RWPE1 (cell line): ENCODE measurements at regions not wholly inside any gene's neighbourhood (a gene's known extent, or its start where the extent isn't known, plus 50 kb on each side); places are given as distances from the start of the nearest gene placed in this dataset.

ENCODE experiments used
- CTCF ChIA-PET: fragments of 350-600 bp; sonication (Branson Sonifier 250); formaldehyde crosslinking; extraction: SDS; loops from one replicate; lab custom pipeline; 2021; lab: Yijun Ruan, JAX
- POLR2A ChIA-PET: fragments of 400-600 bp; formaldehyde crosslinking; extraction: SDS; loops from one replicate; lab custom pipeline; 2020; ENCODE audit warnings: antibody characterized with exemption; ENCODE audit not compliant: low non-redundant PET; lab: Yijun Ruan, JAX
- DNase-seq: peaks from one replicate; pipeline ENCODE4 v3.0.0; 2012; ENCODE audit warnings: low spot score
- H3K27ac ChIP-seq: fragments of 450-650 bp; 2 replicates; pipeline ENCODE4 v1.5.1; 2017
- TF ChIP-seq, protein P1 (sequence below): fragments of 450-650 bp; conservative IDR thresholded peaks from 2 replicates; pipeline ENCODE4 v1.5.1; 2017; ENCODE audit warnings: low read depth, mild to moderate bottlenecking

DNA sequence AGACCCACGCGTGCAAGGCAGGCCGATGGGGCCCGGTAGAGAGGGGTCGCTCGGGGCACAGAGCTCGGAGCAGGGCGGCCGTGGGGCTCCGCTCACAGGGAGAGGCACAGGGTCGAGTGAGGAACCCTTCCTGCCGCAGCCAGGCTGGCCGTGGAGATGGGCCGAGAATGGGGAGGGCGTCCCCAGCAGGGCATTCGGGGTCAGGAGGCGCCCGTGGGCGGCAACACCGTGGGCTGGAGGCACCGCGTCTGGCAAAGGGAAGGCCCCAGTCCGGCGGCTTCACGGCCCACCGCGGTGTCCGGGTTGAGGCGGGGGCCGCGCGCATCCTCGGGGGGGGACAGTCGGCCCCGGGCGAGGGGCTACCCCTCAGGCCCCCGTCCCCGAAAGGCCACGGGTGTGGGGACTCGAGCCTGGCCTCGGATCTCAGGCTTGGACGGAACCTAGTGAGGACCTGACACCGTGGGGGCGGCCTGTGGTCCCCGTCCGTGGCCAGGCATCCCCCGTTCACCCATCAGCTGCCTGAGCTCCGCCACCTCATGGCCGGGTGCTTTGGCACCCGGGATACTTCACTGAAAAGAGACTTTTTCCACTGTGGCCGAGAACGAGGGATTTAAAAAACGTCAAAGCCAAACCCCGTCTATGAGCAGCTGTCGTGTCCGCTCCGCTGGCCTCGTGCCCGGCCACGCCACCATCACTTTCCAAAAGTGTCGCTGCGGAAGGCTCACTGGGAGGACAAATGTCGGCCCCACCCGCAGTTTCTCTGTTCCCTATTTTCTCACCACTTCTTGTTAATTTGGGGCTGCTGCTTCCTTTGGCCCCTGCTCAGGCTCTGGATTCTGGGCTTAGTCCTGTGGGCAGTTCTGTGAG, 73.6 kb downstream of the METRNL start:
- H3K27ac ChIP-seq: no peak overlapping the region
- DNase-seq: no peak
- CTCF ChIA-PET: no interaction called here
- TF ChIP-seq, protein P1, sequence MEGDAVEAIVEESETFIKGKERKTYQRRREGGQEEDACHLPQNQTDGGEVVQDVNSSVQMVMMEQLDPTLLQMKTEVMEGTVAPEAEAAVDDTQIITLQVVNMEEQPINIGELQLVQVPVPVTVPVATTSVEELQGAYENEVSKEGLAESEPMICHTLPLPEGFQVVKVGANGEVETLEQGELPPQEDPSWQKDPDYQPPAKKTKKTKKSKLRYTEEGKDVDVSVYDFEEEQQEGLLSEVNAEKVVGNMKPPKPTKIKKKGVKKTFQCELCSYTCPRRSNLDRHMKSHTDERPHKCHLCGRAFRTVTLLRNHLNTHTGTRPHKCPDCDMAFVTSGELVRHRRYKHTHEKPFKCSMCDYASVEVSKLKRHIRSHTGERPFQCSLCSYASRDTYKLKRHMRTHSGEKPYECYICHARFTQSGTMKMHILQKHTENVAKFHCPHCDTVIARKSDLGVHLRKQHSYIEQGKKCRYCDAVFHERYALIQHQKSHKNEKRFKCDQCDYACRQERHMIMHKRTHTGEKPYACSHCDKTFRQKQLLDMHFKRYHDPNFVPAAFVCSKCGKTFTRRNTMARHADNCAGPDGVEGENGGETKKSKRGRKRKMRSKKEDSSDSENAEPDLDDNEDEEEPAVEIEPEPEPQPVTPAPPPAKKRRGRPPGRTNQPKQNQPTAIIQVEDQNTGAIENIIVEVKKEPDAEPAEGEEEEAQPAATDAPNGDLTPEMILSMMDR: no peak
- POLR2A ChIA-PET: no interaction called here

DNA sequence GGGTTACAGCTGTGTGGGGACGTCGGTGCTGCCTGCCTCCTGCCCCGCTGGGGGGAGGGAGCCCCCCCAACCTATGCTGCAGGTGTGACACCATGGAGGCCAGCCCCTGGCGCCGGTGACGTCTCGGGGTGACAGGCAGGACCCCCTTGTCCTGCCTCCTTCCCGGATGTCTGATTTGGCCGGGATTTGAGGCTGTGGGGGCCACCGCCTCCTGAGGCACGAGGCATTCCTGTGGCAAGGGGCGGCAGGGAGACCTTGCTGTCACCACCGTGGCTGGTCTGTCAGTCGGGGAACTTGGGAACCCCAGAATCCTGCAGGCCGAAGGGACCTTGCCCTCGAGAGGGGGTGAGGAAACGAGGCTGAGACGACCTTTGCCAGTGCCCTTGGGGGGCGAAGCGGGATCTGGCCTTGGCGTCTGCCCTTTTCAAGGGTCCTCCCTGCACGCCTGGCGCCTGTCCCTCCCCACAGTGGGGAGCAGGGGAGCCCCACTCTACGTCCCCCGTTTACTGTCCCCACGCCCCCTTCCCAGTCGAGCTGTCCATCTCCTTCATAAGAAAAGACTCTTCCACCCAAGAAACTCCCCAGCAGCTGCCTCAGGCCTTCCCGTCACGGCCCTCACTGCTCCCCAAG, 74.4 kb downstream of the METRNL start:
- no peak for DNase-seq
- ChIA-PET POLR2A (no interaction called here), CTCF (no interaction called here)
- no peak overlapping the region for H3K27ac ChIP-seq
- TF ChIP-seq, protein P1: no peak

DNA sequence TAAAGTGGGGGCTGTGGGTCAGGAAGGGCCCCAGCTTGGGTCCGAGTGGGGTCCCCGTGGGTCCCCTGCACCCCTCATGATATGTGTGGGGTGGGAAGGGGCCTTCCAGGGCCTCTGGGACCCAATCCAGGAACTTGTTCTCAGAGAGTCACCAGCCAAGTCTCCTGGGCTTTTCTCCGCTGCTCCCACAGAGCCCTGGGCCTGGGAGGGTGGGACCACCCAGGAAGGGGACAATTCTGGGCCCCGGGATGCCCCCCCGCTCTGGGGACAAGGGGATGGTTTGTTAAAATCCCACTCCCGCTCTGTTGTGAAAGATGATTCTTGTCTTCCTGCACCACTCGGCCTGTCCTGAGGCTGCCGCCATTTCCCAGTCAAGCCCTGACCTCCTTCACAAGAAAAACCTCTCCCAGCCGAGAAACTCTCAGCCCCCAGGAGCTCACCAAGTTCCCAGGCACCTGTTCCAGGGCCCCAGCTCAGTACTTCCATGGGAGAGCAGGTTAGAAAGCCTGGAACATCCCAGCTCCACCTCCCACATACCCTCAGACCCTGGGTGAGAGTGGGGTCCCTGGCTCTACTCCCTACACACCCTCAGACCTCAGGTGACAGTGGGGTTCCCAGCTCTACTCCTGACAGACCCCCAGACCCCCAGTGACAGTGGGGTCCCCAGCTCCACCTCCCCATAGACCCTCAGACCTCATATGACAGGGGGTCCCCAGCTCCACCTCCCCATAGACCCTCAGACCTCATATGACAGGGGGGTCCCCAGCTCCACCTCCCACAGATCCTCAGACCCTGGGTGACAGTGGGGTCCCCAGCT, 75.1 kb downstream of the METRNL start:
- TF ChIP-seq, protein P1: no peak
- no peak for DNase-seq
- POLR2A ChIA-PET: no interaction called here
- no peak overlapping the region for H3K27ac ChIP-seq
- CTCF ChIA-PET: no interaction called here

DNA sequence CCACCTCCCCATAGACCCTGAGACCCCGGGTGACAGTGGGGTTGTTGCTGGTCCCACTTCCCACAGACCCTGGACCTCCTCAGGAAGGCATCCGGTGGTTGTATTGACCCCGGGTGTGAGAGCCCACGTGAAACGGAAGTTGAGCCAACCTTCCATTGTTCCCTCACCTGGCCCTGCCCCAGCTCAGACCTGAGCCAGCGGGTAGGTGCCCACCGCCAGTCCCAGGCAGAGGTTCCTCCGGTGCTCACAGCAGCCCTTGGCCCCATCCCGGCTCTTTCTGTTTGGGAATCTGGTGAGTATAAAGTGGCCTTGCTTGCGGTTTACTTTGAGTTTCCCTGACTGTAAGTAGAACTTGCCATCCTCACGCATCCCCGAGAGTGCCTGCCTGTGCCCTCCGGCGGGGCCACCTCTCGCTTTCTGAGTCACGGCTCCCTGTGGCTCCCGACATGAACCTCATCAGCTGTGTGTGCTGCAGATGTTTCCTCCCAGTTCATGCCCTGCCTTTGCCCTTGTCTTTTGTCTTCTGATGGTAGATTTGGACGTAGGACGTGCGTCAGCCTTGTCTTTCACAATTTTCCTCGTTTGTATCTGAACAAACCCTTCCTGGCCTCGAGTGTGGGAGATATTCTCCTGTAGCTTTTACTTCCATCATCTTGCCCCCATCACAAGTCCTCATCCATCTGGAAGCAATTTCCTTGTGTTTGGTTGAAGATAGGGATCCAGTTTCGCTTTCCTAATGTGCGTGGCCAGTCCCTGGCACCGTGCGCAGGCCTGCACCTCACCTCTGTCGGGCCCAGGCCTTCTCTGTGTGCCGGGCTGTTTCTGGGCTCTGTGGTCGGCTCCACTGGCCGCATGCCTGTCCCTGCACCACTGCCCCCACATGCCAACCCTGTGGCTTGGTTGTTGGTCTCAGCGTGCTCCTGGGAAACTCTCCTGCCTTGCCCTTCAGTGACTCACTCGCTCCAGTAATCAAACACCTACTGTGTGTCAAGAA, 76.0 kb downstream of the METRNL start:
- DNase-seq: no peak
- ChIA-PET POLR2A (no interaction called here), CTCF (no interaction called here)
- TF ChIP-seq, protein P1: no peak
- no peak overlapping the region for H3K27ac ChIP-seq

DNA sequence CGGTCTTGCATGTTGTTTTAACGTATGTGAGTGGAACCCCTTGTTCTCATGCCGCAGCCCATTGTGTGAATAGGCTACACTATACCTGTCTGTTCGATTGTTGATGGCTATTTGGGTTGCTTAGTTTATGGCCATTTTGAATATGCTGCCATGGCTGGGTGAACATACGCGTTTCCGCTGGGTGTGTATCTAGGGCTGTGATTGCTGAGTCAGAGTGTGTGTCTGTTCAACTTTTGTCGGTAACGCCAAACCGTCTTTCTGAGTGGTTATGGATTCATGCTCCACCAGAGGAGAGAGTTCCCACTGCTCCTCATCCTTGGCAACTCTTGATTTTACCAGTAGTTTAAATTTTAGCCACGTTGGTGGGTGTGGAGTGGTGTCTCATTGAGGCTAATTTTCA, 77.0 kb downstream of the METRNL start:
- POLR2A ChIA-PET: no interaction called here
- CTCF ChIA-PET: no interaction called here
- no peak overlapping the region for H3K27ac ChIP-seq
- TF ChIP-seq, protein P1: no peak
- no peak for DNase-seq
